ENCODE measurements at regions not wholly inside any gene's neighbourhood (a gene's known extent, or its start where the extent isn't known, plus 50 kb on each side); places are given as distances from the start of the nearest gene placed in this dataset.

DNA sequence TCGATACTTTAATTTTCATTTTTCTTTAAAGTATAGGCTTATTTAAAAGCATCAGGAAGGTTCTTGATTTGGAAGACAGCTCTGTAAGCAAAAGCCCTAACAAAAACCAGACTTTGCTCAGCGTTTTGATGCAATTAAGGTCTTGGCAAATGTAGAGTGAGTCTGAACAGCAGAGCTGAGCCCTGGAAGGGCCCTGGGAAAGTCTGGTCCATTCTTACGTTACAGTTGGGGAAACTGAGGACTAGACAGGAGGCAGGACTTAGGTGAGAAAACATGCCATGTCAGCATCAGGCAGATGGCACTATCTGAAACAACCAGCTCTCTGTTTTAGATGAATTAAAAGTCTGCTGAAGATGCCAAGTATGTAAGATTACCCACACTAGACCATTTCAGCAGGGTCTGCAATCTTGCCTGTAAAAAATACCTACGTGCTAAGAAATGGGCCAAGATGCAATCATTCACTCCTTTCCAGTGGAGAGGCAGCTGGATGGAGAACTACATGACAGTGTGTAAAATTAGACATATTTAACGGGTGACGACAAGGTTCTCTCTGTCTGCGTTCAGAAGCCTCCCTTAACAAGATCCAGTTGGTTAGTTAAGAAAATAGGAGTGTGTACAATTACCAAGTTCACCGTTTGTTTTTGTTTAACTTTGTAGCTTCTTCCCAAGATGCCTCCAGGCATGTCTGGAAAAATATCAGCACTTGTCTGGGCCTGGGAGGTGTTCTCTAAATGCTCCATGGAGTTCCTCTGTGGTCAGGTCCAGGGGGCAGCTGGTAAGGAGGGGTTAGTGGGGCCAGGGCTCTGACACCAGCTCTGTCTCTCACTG, 502.3 kb upstream of the ZMIZ1 start:
- Histone ChIP-seq H3K27me3 (ENCODE audit: low read depth) (no peaks in the 10 kb centered on the region), H3K4me1 (no peaks in the 10 kb centered on the region), H3K36me3 (no peaks in the 10 kb centered on the region), H3K4me3 (no peak overlapping the region), H3K9me3 (replicated peaks) (no peaks in the 10 kb centered on the region), H3K27ac (replicated peaks) (no peak overlapping the region)
- intact Hi-C loops (cut with micrococcal nuclease), result no loop called here
- TF ChIP-seq, protein P1, sequence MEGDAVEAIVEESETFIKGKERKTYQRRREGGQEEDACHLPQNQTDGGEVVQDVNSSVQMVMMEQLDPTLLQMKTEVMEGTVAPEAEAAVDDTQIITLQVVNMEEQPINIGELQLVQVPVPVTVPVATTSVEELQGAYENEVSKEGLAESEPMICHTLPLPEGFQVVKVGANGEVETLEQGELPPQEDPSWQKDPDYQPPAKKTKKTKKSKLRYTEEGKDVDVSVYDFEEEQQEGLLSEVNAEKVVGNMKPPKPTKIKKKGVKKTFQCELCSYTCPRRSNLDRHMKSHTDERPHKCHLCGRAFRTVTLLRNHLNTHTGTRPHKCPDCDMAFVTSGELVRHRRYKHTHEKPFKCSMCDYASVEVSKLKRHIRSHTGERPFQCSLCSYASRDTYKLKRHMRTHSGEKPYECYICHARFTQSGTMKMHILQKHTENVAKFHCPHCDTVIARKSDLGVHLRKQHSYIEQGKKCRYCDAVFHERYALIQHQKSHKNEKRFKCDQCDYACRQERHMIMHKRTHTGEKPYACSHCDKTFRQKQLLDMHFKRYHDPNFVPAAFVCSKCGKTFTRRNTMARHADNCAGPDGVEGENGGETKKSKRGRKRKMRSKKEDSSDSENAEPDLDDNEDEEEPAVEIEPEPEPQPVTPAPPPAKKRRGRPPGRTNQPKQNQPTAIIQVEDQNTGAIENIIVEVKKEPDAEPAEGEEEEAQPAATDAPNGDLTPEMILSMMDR (IDR thresholded peaks at IDR 0.05; ENCODE audit: borderline replicate concordance), result no peak
- DNase-seq, result no peak

DNA sequence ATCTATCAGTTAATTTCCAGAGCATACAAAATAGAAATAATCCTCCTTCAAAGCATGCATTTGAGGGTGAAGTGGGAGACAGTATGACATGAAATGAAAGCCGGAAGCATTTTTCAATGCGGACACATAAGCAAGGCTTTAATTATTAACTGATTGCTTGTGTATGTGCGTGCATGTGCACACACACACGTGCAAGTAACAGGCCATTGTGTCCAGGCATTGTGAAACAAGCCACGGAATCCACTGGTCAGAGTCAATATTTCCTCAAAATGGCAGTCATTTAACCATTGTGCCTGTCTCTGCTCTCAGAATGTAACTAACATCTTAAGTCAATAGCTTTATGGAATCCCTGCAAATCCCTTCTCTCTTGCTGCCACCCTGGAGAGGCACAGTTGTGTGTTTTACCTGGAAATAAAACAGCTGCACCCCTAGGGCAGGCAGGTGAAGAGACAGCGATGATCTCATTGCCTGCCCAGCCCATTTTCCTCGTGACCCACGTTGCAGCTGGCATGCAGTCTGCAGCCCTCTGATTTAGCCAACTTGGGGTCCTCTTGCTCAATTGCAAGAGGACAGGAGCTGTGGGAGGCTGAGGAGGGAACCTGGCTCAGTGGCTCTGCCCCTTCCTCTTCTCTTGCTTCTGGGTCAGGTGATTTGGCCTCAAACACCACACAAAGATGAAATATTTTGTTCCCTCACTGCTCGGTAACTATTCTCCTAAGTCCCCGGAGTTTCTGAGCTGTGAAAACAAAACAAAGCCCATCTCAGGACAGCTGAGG, 500.9 kb upstream of the ZMIZ1 start:
- TF ChIP-seq, protein P1 (IDR thresholded peaks at IDR 0.05; ENCODE audit: borderline replicate concordance), result no peak
- H3K27me3 ChIP-seq (ENCODE audit: low read depth), result no peaks in the 10 kb centered on the region
- no peak for DNase-seq
- intact Hi-C loops (cut with micrococcal nuclease), result no loop called here
- no peak overlapping the region for H3K27ac ChIP-seq (replicated peaks)
- H3K4me3 ChIP-seq, result no peak overlapping the region
- no peaks in the 10 kb centered on the region for H3K9me3 ChIP-seq (replicated peaks)
- H3K4me1 ChIP-seq, result no peaks in the 10 kb centered on the region
- no peaks in the 10 kb centered on the region for H3K36me3 ChIP-seq

DNA sequence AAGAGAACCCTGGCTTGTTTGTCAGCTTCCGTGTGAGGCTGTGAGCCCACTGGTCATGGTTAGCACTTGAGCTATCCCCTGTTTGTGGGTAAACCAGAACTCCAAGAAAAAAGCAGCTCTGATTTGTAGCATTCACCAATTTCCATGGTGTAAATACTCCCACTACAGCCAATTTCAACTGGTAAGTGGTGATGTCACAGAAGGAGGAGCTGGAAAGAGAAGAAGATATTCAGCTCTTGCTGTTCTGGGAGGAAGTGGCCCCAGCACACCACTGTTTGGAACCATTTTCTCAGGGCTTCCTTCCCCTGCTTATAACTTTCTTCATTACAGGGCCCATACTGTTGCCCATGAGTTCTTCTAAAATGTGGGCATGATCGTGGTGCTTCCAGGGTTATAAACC, 500.1 kb upstream of the ZMIZ1 start:
- H3K4me3 ChIP-seq, result no peak overlapping the region
- intact Hi-C loops (cut with micrococcal nuclease), result no loop called here
- TF ChIP-seq, protein P1 (IDR thresholded peaks at IDR 0.05; ENCODE audit: borderline replicate concordance), result no peak
- H3K27me3 ChIP-seq (ENCODE audit: low read depth), result no peaks in the 10 kb centered on the region
- H3K36me3 ChIP-seq, result no peaks in the 10 kb centered on the region
- H3K4me1 ChIP-seq, result no peaks in the 10 kb centered on the region
- DNase-seq, result no peak
- no peaks in the 10 kb centered on the region for H3K9me3 ChIP-seq (replicated peaks)
- H3K27ac ChIP-seq (replicated peaks), result no peak overlapping the region

DNA sequence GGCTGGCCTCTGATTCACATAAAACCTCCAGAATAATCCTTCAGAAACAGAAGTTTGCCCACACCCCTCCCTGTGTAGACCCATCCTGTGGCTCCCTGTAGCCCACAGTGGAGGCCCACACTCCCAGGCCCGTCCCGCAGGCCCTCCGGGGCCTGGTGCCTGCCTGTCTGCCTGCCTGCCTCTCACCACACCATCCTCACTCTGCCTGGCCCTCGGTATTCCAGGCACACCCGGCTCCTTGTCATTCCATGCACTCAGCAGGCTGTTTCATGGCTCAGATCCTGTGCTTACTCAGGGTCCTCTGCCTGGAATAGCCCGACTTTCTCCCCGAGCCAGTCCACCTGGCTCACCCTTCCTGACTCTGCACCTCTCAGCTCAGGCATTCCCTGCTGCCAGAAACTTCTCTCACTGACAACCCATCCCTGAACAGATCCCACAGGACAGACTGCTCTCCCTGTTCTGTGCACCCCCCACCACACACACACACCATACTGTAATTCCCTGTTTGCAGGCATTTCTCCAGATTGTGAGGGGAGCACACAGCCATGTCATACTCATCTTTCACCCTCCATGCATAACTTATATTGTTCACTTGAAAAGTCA, 498.0 kb upstream of the ZMIZ1 start:
- H3K9me3 ChIP-seq (replicated peaks), result no peaks in the 10 kb centered on the region
- H3K27ac ChIP-seq (replicated peaks), result no peak overlapping the region
- no peak for DNase-seq
- no peak overlapping the region for H3K4me3 ChIP-seq
- no peaks in the 10 kb centered on the region for H3K36me3 ChIP-seq
- peaks cover 10% of the 10 kb centered on the region for H3K4me1 ChIP-seq
- intact Hi-C loops (cut with micrococcal nuclease), result no loop called here
- H3K27me3 ChIP-seq (ENCODE audit: low read depth), result no peaks in the 10 kb centered on the region
- TF ChIP-seq, protein P1 (IDR thresholded peaks at IDR 0.05; ENCODE audit: borderline replicate concordance), result no peak

DNA sequence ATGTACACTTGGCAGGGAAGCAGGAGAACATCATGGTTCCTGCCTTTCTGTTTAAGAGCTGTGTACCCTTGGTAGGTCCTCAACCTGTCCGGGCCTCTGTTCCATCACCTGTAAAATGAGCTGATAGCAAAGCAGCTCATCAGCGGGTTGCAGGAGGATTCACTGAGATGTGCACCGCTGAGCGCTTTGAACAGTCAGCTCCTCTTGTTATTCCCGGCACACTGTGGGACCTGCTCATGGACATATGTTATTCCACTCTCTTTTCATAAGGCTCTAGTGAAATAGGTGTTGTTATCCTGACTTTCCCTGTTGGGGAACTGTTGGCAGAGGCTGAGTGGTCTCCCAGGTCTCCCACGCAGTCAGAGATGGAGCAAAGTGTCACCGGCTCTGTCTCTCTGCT, 497.5 kb upstream of the ZMIZ1 start:
- TF ChIP-seq, protein P1 (IDR thresholded peaks at IDR 0.05; ENCODE audit: borderline replicate concordance), result no peak
- no peaks in the 10 kb centered on the region for H3K36me3 ChIP-seq
- H3K27me3 ChIP-seq (ENCODE audit: low read depth), result no peaks in the 10 kb centered on the region
- no peak for DNase-seq
- H3K4me3 ChIP-seq, result no peak overlapping the region
- H3K9me3 ChIP-seq (replicated peaks), result no peaks in the 10 kb centered on the region
- H3K27ac ChIP-seq (replicated peaks), result no peak overlapping the region
- H3K4me1 ChIP-seq, result peaks cover 16% of the 10 kb centered on the region
- intact Hi-C loops (cut with micrococcal nuclease), result no loop called here
